ENCODE measurements at regions not wholly inside any gene's neighbourhood (a gene's known extent, or its start where the extent isn't known, plus 50 kb on each side); places are given as distances from the start of the nearest gene placed in this dataset.

DNA sequence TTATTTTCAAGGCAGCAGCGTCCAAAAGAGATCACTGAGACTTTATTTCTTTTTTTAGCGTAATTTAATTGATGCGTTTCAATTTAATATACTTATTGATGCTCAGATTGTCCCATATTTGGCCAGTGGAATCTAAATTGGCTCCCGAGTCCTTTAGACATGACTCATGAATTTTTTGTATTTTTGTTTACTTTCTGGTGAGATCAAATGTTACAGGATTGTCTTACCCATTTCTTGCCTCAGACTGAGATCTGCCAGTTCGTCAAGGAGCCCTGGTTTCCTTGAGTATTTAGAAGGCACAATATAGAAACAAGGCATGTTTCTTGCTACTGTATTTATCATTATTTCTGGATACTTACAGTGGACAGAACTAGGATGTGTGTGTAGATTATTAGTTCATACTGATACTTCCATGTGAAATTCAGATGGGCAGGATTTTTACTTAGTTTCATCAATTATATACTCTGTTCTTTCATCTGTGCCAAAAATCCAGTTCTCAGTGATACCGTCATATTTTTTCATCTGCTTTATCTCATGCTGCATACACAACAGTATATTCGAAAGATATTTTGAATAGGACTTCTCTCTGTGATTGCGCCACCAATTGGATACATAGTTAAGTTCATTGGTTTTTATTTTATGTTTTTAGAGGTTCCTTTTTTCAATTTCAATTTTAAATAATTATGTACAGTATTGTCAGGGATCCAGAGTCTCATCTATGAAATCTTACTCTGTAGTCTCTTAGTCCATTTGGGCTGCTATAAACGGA, 436.9 kb upstream of the C2CD4B start:
- Histone ChIP-seq H3K4me1 (ENCODE audit: control insufficient read depth, insufficient read depth, low read length) (no peaks in the 10 kb centered on the region), H3K9me3 (ENCODE audit: control insufficient read depth, insufficient read depth, low read length) (no peaks in the 10 kb centered on the region), H3K36me3 (ENCODE audit: control insufficient read depth, insufficient read depth, low read length) (no peaks in the 10 kb centered on the region), H3K27ac (ENCODE audit: low read length) (no peak overlapping the region), H3K4me3 (ENCODE audit: low read length) (no peak overlapping the region), H3K27me3 (ENCODE audit: control insufficient read depth, insufficient read depth, low read length) (no peaks in the 10 kb centered on the region)
- no peak for DNase-seq (ENCODE audit: low read depth, low spot score)
- WGBS (ENCODE audit: insufficient coverage, insufficient read length) = no CpG with 5 or more reads among the region's 9 CpGs

DNA sequence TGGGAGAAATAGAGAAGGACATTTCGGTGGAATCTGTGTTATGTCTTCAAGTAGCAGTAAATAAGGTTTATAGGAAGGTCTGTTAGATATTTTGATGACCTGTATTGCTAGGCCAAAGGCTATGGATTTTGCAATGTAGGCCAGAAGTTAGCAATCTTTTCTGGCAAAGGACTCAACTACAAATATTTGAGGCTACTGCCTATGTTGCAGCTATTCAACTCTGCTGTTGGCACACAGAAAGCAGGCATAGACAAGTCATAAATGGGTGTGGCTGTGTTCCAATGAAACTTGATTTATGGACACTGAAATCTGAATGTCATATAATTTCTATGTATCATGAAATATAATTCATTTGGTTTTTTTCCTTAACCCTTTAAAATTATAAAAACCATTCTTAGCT, 438.7 kb upstream of the C2CD4B start:
- Histone ChIP-seq H3K4me3 (ENCODE audit: low read length) (no peak overlapping the region), H3K4me1 (ENCODE audit: control insufficient read depth, insufficient read depth, low read length) (0 out of 2 replicates have a peak, but pooled peaks cover 1% of the 10 kb centered on the region), H3K36me3 (ENCODE audit: control insufficient read depth, insufficient read depth, low read length) (no peaks in the 10 kb centered on the region), H3K27ac (ENCODE audit: low read length) (no peak overlapping the region), H3K27me3 (ENCODE audit: control insufficient read depth, insufficient read depth, low read length) (no peaks in the 10 kb centered on the region), H3K9me3 (ENCODE audit: control insufficient read depth, insufficient read depth, low read length) (no peaks in the 10 kb centered on the region)
- no peak for DNase-seq (ENCODE audit: low read depth, low spot score)
- no CpG with 5 or more reads among the region's 1 CpG for WGBS (ENCODE audit: insufficient coverage, insufficient read length)

DNA sequence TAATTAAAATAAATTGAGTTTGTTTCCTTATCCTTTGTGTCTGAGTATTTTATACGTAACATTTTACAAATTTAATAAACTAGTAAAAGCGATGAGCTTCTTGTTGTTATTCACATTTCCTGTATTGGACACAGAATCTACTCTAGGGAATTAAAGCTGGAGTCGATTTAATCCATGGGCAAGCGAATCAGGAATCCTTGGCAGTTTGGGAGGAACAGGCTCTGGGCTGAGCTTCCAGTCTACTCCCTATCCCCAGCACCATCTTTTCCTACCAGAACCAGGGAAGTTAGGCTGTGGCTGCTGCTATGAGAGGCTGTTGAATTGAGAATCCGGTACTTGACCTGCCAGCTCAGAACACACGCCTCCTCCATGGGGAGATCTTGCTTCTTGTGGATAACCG, 437.3 kb upstream of the TPM1 start:
- H3K36me3 ChIP-seq (ENCODE audit: control insufficient read depth, insufficient read depth, low read length) = no peaks in the 10 kb centered on the region
- H3K27ac ChIP-seq (ENCODE audit: low read length) = no peak overlapping the region
- no peaks in the 10 kb centered on the region for H3K27me3 ChIP-seq (ENCODE audit: control insufficient read depth, insufficient read depth, low read length)
- H3K9me3 ChIP-seq (ENCODE audit: control insufficient read depth, insufficient read depth, low read length) = no peaks in the 10 kb centered on the region
- no peak overlapping the region for H3K4me3 ChIP-seq (ENCODE audit: low read length)
- no peak for DNase-seq (ENCODE audit: low read depth, low spot score)
- no CpG with 5 or more reads among the region's 7 CpGs for WGBS (ENCODE audit: insufficient coverage, insufficient read length)
- 0 out of 2 replicates have a peak, but pooled peaks cover 1% of the 10 kb centered on the region for H3K4me1 ChIP-seq (ENCODE audit: control insufficient read depth, insufficient read depth, low read length)

DNA sequence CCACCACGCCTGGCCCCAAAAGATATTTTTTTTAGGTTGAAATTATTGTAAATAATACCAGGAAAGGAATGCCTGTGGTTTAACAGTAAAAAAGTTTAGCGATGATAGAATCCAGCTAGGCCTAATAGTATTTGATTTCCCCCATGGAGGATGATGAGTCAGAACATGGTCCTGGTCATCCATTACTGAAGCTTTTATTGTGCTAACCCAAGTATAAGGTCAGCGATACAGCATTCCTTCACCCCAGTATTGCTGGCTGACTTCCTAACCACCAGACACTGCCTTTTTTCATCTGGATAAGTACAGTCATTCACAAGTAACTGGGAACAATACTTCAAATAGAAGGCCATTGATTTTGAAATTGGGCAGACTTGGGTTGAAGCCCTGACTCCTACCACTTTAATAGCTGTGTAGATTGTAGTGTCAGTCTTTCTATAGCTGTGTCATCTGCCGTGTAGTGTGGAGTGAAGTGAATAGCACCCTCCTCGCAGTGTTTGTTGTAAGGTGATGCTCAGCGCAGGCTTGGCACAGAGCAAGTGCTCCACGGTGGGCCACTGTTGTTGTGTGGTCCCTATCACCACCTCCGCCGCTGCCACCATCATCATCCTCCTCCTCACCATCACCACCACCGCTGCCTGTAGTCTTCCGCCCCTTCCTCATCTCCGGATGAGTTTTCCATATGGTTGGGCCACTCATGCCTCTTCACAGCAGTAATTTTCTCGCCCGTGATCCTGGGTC, 436.0 kb upstream of the TPM1 start:
- Histone ChIP-seq H3K9me3 (ENCODE audit: control insufficient read depth, insufficient read depth, low read length) (no peaks in the 10 kb centered on the region), H3K27me3 (ENCODE audit: control insufficient read depth, insufficient read depth, low read length) (no peaks in the 10 kb centered on the region), H3K4me1 (ENCODE audit: control insufficient read depth, insufficient read depth, low read length) (0 out of 2 replicates have a peak, but pooled peaks cover 1% of the 10 kb centered on the region), H3K27ac (ENCODE audit: low read length) (no peak overlapping the region), H3K4me3 (ENCODE audit: low read length) (no peak overlapping the region), H3K36me3 (ENCODE audit: control insufficient read depth, insufficient read depth, low read length) (no peaks in the 10 kb centered on the region)
- 100% methylated on average over 1 of the region's 14 CpGs for WGBS (ENCODE audit: insufficient coverage, insufficient read length)
- no peak for DNase-seq (ENCODE audit: low read depth, low spot score)

DNA sequence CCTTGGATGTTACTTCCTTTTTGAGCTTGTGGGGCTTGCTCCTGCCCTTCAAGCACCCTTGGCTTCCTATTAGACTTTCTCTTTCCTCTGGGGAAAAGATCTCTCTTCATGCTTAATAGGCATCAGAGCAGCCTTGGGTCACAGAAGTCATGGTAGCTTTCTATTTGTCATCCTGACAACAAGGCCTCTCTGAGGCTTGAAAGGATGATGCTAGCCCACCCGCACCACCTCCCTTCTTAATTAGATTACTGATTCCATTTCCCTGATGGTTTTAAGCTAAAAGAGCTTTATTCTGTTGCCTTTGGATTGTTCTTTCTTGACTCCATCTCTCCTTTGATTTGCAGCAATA, 435.5 kb upstream of the TPM1 start:
- Histone ChIP-seq H3K9me3 (ENCODE audit: control insufficient read depth, insufficient read depth, low read length) (no peaks in the 10 kb centered on the region), H3K36me3 (ENCODE audit: control insufficient read depth, insufficient read depth, low read length) (no peaks in the 10 kb centered on the region), H3K4me3 (ENCODE audit: low read length) (no peak overlapping the region), H3K4me1 (ENCODE audit: control insufficient read depth, insufficient read depth, low read length) (0 out of 2 replicates have a peak, but pooled peaks cover 1% of the 10 kb centered on the region), H3K27me3 (ENCODE audit: control insufficient read depth, insufficient read depth, low read length) (no peaks in the 10 kb centered on the region), H3K27ac (ENCODE audit: low read length) (no peak overlapping the region)
- WGBS (ENCODE audit: insufficient coverage, insufficient read length) = no CpG with 5 or more reads among the region's 1 CpG
- DNase-seq (ENCODE audit: low read depth, low spot score) = no peak

DNA sequence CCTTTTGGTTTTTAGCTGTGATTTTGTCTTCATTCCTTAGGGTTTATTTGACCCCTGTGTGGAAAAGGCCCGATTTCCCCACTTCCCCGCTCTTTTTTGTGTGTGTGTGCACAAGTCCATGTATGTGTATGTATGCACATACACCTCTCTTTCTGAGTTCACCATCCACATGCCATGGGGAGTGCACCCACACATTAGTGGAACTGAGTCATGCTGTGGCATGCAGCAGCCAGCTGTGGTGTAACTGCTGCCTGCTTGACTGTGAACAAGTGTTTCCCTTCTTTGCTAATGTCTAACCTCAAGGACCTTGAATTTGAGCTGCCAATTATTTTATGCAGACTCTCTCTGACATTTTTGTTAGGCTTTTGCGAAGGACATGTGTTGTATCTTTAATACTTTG, 434.9 kb upstream of the TPM1 start:
- Histone ChIP-seq H3K27me3 (ENCODE audit: control insufficient read depth, insufficient read depth, low read length) (no peaks in the 10 kb centered on the region), H3K36me3 (ENCODE audit: control insufficient read depth, insufficient read depth, low read length) (no peaks in the 10 kb centered on the region), H3K4me1 (ENCODE audit: control insufficient read depth, insufficient read depth, low read length) (0 out of 2 replicates have a peak, but pooled peaks cover 1% of the 10 kb centered on the region), H3K4me3 (ENCODE audit: low read length) (no peak overlapping the region), H3K27ac (ENCODE audit: low read length) (no peak overlapping the region), H3K9me3 (ENCODE audit: control insufficient read depth, insufficient read depth, low read length) (no peaks in the 10 kb centered on the region)
- WGBS (ENCODE audit: insufficient coverage, insufficient read length) = no CpG with 5 or more reads among the region's 3 CpGs
- DNase-seq (ENCODE audit: low read depth, low spot score) = no peak

DNA sequence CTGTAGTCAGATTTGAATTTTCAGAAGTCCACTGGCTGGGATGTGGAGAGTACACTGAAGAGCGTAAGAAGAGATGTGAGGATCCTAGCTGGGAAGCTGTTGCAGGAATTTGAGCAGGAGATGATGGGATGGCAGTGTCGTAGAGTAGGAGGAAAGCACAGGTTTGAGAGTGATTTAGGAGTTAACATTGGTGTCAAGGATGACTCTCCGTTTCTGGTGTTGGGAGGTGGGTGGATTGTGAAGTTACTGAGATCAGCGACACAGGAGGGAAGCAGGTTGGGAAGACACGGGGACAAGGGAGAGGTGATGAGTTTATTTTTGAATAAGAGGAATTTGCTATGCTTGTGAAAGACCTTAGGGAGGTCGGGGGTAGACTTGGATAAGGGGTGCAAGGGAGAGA, 434.2 kb upstream of the TPM1 start:
- no peak overlapping the region for H3K27ac ChIP-seq (ENCODE audit: low read length)
- no peaks in the 10 kb centered on the region for H3K9me3 ChIP-seq (ENCODE audit: control insufficient read depth, insufficient read depth, low read length)
- WGBS (ENCODE audit: insufficient coverage, insufficient read length) = no CpG with 5 or more reads among the region's 6 CpGs
- H3K36me3 ChIP-seq (ENCODE audit: control insufficient read depth, insufficient read depth, low read length) = no peaks in the 10 kb centered on the region
- no peak for DNase-seq (ENCODE audit: low read depth, low spot score)
- 0 out of 2 replicates have a peak, but pooled peaks cover 1% of the 10 kb centered on the region for H3K4me1 ChIP-seq (ENCODE audit: control insufficient read depth, insufficient read depth, low read length)
- H3K27me3 ChIP-seq (ENCODE audit: control insufficient read depth, insufficient read depth, low read length) = no peaks in the 10 kb centered on the region
- H3K4me3 ChIP-seq (ENCODE audit: low read length) = no peak overlapping the region

DNA sequence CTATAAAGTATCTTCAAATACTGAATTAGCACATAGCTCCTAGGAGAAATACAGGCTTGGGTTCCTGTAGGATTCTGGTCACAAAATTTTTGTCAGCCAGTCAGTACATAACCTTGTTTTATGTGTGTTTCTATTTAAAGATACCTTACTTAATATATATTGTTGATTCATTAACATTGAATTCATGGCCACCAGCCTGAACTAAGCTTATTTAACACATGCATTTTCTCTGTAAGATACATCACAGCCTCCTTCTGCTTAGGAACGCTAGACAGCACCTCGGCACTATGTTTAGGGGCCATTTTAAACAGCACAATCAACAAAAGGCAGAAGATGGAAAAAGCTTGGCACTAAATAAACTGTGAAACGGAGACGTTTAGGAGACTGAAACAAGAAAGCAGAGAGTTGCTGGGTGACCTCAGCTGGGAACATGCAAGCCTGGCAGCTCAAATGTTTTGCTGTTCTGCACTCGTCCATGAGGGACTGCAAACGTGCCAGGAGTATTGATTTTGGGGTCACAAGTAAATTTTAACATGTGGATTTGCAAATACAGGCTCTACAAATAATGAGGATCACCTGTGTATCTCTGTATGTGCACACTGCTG, 432.2 kb upstream of the TPM1 start:
- Histone ChIP-seq H3K4me1 (ENCODE audit: control insufficient read depth, insufficient read depth, low read length) (0 out of 2 replicates have a peak, but pooled peaks cover 1% of the 10 kb centered on the region), H3K27me3 (ENCODE audit: control insufficient read depth, insufficient read depth, low read length) (no peaks in the 10 kb centered on the region), H3K4me3 (ENCODE audit: low read length) (no peak overlapping the region), H3K9me3 (ENCODE audit: control insufficient read depth, insufficient read depth, low read length) (no peaks in the 10 kb centered on the region), H3K27ac (ENCODE audit: low read length) (no peak overlapping the region), H3K36me3 (ENCODE audit: control insufficient read depth, insufficient read depth, low read length) (no peaks in the 10 kb centered on the region)
- no peak for DNase-seq (ENCODE audit: low read depth, low spot score)
- no CpG with 5 or more reads among the region's 6 CpGs for WGBS (ENCODE audit: insufficient coverage, insufficient read length)

DNA sequence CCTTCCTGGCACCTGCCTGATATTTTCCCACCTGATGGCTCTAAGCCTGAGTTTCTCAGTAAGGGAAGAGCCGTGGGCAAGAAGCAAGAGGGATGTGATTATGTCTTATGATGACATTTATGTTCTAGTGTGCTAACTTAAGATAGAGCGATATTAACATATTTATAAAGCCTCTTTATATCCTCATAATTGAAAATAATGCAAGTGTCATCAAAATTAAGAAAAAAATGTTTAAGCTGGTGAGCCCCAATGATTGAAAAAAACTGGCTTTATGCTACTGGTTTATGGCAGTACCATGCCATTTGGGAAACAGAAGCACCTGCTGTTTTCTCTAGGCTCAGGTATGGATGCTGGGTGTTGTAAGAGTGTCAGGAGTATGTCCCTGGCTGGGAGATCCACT, 431.5 kb upstream of the TPM1 start:
- H3K4me1 ChIP-seq (ENCODE audit: control insufficient read depth, insufficient read depth, low read length) = 0 out of 2 replicates have a peak, but pooled peaks cover 1% of the 10 kb centered on the region
- H3K36me3 ChIP-seq (ENCODE audit: control insufficient read depth, insufficient read depth, low read length) = no peaks in the 10 kb centered on the region
- H3K9me3 ChIP-seq (ENCODE audit: control insufficient read depth, insufficient read depth, low read length) = no peaks in the 10 kb centered on the region
- no peak overlapping the region for H3K4me3 ChIP-seq (ENCODE audit: low read length)
- DNase-seq (ENCODE audit: low read depth, low spot score) = no peak
- no peaks in the 10 kb centered on the region for H3K27me3 ChIP-seq (ENCODE audit: control insufficient read depth, insufficient read depth, low read length)
- WGBS (ENCODE audit: insufficient coverage, insufficient read length) = no CpG with 5 or more reads among the region's 2 CpGs
- H3K27ac ChIP-seq (ENCODE audit: low read length) = no peak overlapping the region

DNA sequence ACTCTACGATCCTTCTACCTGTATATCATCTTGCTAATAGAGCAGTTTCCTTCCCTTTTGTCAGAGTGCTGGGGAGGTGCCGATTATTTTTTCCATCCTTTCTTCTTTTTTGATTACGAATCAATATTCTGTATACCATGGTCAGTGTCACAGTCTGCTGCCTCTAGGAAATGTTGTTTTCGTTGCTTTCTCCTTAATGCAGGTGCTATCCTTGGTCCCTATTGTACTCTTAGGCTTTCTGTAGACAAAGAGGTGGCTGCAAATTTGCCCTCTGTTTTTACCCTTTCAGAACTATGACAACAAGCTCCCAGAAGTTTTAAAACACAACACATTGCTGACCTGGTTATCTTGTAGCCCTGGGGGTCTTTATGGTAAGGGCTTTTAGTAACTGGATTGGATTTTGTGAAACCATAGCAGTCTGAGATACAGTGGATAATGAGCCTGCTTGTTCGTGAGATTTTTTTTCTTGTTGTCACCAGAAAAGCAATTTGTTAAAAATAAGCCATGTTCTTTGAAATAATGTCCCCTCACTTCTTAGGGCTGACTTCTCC, 430.3 kb upstream of the TPM1 start:
- no CpG with 5 or more reads among the region's 5 CpGs for WGBS (ENCODE audit: insufficient coverage, insufficient read length)
- Histone ChIP-seq H3K27me3 (ENCODE audit: control insufficient read depth, insufficient read depth, low read length) (no peaks in the 10 kb centered on the region; the same call in 1 of the 2 replicates), H3K36me3 (ENCODE audit: control insufficient read depth, insufficient read depth, low read length) (no peaks in the 10 kb centered on the region), H3K27ac (ENCODE audit: low read length) (no peak overlapping the region), H3K4me3 (ENCODE audit: low read length) (no peak overlapping the region), H3K9me3 (ENCODE audit: control insufficient read depth, insufficient read depth, low read length) (no peaks in the 10 kb centered on the region), H3K4me1 (ENCODE audit: control insufficient read depth, insufficient read depth, low read length) (0 out of 2 replicates have a peak, but pooled peaks cover 1% of the 10 kb centered on the region)
- no peak for DNase-seq (ENCODE audit: low read depth, low spot score)
